H9 (cell line): ENCODE measurements at regions not wholly inside any gene's neighbourhood (a gene's known extent, or its start where the extent isn't known, plus 50 kb on each side); places are given as distances from the start of the nearest gene placed in this dataset.

Experiments used
- DNase-seq: peaks from one replicate; pipeline ENCODE4 v3.0.0-alpha.2; 2017
- H2AFZ ChIP-seq: one replicate; pipeline ENCODE4 v1.6.1; 2013; ENCODE audit warnings: mild to moderate bottlenecking, low read length, control low read depth, moderate library complexity
- H2AK5ac ChIP-seq: 2 replicates; pipeline ENCODE4 v1.6.1; 2013; ENCODE audit warnings: low read length, control low read depth, mixed read lengths; ENCODE audit not compliant: insufficient read length
- H2BK120ac ChIP-seq: one replicate; pipeline ENCODE4 v1.6.1; 2013; ENCODE audit warnings: low read depth, mild to moderate bottlenecking, low read length, control low read depth, inconsistent platforms; ENCODE audit not compliant: poor library complexity, severe bottlenecking
- H2BK12ac ChIP-seq: 2 replicates; pipeline ENCODE4 v1.6.1; 2013; ENCODE audit warnings: low read length, control low read depth, mixed read lengths, low read depth; ENCODE audit not compliant: insufficient read length
- H2BK15ac ChIP-seq: 2 replicates; pipeline ENCODE4 v1.6.1; 2013; ENCODE audit warnings: low read depth, low read length, control low read depth
- H2BK20ac ChIP-seq: one replicate; pipeline ENCODE4 v1.6.1; 2013; ENCODE audit warnings: low read depth, mild to moderate bottlenecking, low read length, control low read depth, inconsistent platforms; ENCODE audit not compliant: poor library complexity, severe bottlenecking
- H2BK5ac ChIP-seq: 2 replicates; pipeline ENCODE4 v1.6.1; 2013; ENCODE audit warnings: low read length, control low read depth, mixed read lengths; ENCODE audit not compliant: insufficient read length
- H3K14ac ChIP-seq: 2 replicates; pipeline ENCODE4 v1.6.1; 2013; ENCODE audit warnings: low read length, control low read depth; ENCODE audit not compliant: insufficient read depth
- H3K18ac ChIP-seq: 2 replicates; pipeline ENCODE4 v1.6.1; 2013; ENCODE audit warnings: low read depth, mild to moderate bottlenecking, mixed read lengths, low read length, control low read depth; ENCODE audit not compliant: insufficient read length
- H3K23ac ChIP-seq: 2 replicates; pipeline ENCODE4 v1.6.1; 2013; ENCODE audit warnings: low read length, control low read depth, mixed read lengths, low read depth; ENCODE audit not compliant: insufficient read length
- H3K23me2 ChIP-seq: 2 replicates; pipeline ENCODE4 v1.6.1; 2013; ENCODE audit warnings: low read depth, mild to moderate bottlenecking, mixed read lengths, low read length, control low read depth; ENCODE audit not compliant: insufficient read length, poor library complexity, severe bottlenecking
- H3K27ac ChIP-seq: 2 replicates; pipeline ENCODE4 v1.5.1; 2013; ENCODE audit warnings: low read length, control low read depth, mixed read lengths, low read depth; ENCODE audit not compliant: insufficient read length
- H3K27me3 ChIP-seq: 2 replicates; pipeline ENCODE4 v1.6.1; 2013; ENCODE audit warnings: low read length, control low read depth, inconsistent platforms; ENCODE audit not compliant: insufficient read depth
- H3K4ac ChIP-seq: 2 replicates; pipeline ENCODE4 v1.6.1; 2013; ENCODE audit warnings: low read depth, mild to moderate bottlenecking, control low read depth, inconsistent platforms, low read length, moderate library complexity
- H3K4me1 ChIP-seq: 2 replicates; pipeline ENCODE4 v1.6.1; 2013; ENCODE audit warnings: low read length, control low read depth, inconsistent platforms; ENCODE audit not compliant: insufficient read depth
- H3K4me2 ChIP-seq: 2 replicates; pipeline ENCODE4 v1.6.1; 2013; ENCODE audit warnings: low read length, control low read depth, mixed read lengths; ENCODE audit not compliant: insufficient read length, insufficient read depth
- H3K56ac ChIP-seq: 2 replicates; pipeline ENCODE4 v1.6.1; 2013; ENCODE audit warnings: low read depth, mild to moderate bottlenecking, mixed read lengths, low read length, control low read depth; ENCODE audit not compliant: insufficient read length
- H3K79me1 ChIP-seq: 2 replicates; pipeline ENCODE4 v1.6.1; 2013; ENCODE audit warnings: low read depth, mild to moderate bottlenecking, moderate library complexity, low read length, control low read depth, inconsistent platforms; ENCODE audit not compliant: insufficient read depth, poor library complexity, severe bottlenecking
- H3K79me2 ChIP-seq: 2 replicates; pipeline ENCODE4 v1.6.1; 2013; ENCODE audit warnings: low read length, control low read depth, inconsistent platforms; ENCODE audit not compliant: insufficient read depth
- H3K9ac ChIP-seq: 2 replicates; pipeline ENCODE4 v1.6.1; 2013; ENCODE audit warnings: low read length, control low read depth, mixed read lengths; ENCODE audit not compliant: insufficient read length; ENCODE audit errors: extremely low read depth
- H3K9me3 ChIP-seq: one replicate; pipeline ENCODE4 v1.6.1; 2013; ENCODE audit warnings: low read depth, low read length, inconsistent platforms; ENCODE audit not compliant: control insufficient read depth
- H3T11ph ChIP-seq: one replicate; pipeline ENCODE4 v1.6.1; 2013; ENCODE audit warnings: mild to moderate bottlenecking, low read length, control low read depth, inconsistent platforms
- H4K20me1 ChIP-seq: one replicate; pipeline ENCODE4 v1.6.1; 2013; ENCODE audit not compliant: control insufficient read depth, insufficient read length, insufficient read depth
- H4K5ac ChIP-seq: 2 replicates; pipeline ENCODE4 v1.6.1; 2013; ENCODE audit warnings: low read depth, mild to moderate bottlenecking, mixed read lengths, low read length, control low read depth; ENCODE audit not compliant: insufficient read length
- H4K8ac ChIP-seq: replicated peaks from 2 replicates; pipeline ENCODE4 v1.6.1; 2013; ENCODE audit warnings: low read length, control low read depth, mixed read lengths, low read depth; ENCODE audit not compliant: insufficient read length
- H4K91ac ChIP-seq: 2 replicates; pipeline ENCODE4 v1.6.1; 2013; ENCODE audit warnings: low read depth, mild to moderate bottlenecking, moderate library complexity, mixed read lengths, low read length, control low read depth; ENCODE audit not compliant: insufficient read length
- H3K27ac Mint-ChIP-seq, 3 experiments: 2 replicates in 2 of 3; 3 replicates in 1 of 3; pipeline ENCODE4 v1.8.0; 2020 to 2021; ENCODE audit warnings: mixed read lengths in 3 of 3, mild to moderate bottlenecking in 1 of 3, moderate library complexity in 1 of 3
- H3K27me3 Mint-ChIP-seq: 2 replicates; pipeline ENCODE4 v1.8.0; 2021; ENCODE audit warnings: low read depth, mild to moderate bottlenecking, moderate library complexity, mixed read lengths
- H3K36me3 Mint-ChIP-seq, 3 experiments: 2 replicates in 2 of 3; 3 replicates in 1 of 3; pipeline ENCODE4 v1.8.0; 2020 to 2021; ENCODE audit warnings: low read depth in 3 of 3, mixed read lengths in 3 of 3; ENCODE audit not compliant: insufficient read depth in 1 of 3
- H3K4me1 Mint-ChIP-seq, 2 experiments: 2 replicates each; pipeline ENCODE4 v1.8.0; 2020; ENCODE audit warnings: mixed read lengths in 2 of 2
- H3K4me3 Mint-ChIP-seq, 2 experiments: 2 replicates in 1 of 2; 3 replicates in 1 of 2; pipeline ENCODE4 v1.8.0; 2020 to 2021; ENCODE audit warnings: mild to moderate bottlenecking in 2 of 2, mixed read lengths in 2 of 2, moderate library complexity in 1 of 2
- H3K9me3 Mint-ChIP-seq, 2 experiments: 2 replicates in 1 of 2; 3 replicates in 1 of 2; pipeline ENCODE4 v1.8.0; 2020; ENCODE audit warnings: mild to moderate bottlenecking in 2 of 2, mixed read lengths in 2 of 2, moderate library complexity in 1 of 2
- CTCF ChIP-seq: fragments of 200-600 bp; sonication (generic); conservative IDR thresholded peaks from 3 replicates; pipeline ENCODE4 v1.8.0; 2021; ENCODE audit warnings: antibody characterized with exemption, mild to moderate bottlenecking
- WGBS: extraction: QIAGEN DNeasy Blood & Tissue Kit; methylation state at CpG from one replicate; pipeline ENCODE4 v1.1.7; 2013; ENCODE audit warnings: missing lambda C conversion rate, low lambda C conversion rate, mixed read lengths; ENCODE audit not compliant: insufficient read length; ENCODE audit errors: extremely low coverage; 5-methylcytosine and 5-hydroxymethylcytosine counted together

GRCh38 chr12:13474381-13474780 is 277.9 kb downstream of the EMP1 start:
- H2BK15ac ChIP-seq: no peak overlapping the region
- H4K20me1 ChIP-seq: no peaks in the 10 kb centered on the region
- Mint-ChIP-seq H3K4me1 (no peaks in the 10 kb centered on the region), H3K36me3 (no peaks in the 10 kb centered on the region), H3K27ac (no peak overlapping the region), H3K4me3 (no peak overlapping the region), H3K9me3 (no peaks in the 10 kb centered on the region), H3K27me3 (peaks cover 2% of the 10 kb centered on the region; the same call in 1 of the 2 replicates)
- H3K27ac ChIP-seq: no peak overlapping the region
- no peaks in the 10 kb centered on the region for H3K79me1 ChIP-seq
- H2BK5ac ChIP-seq: no peak overlapping the region
- H2BK20ac ChIP-seq: no peak overlapping the region
- no peak overlapping the region for H3K23ac ChIP-seq
- H3K14ac ChIP-seq: no peak overlapping the region
- H3K4ac ChIP-seq: no peak overlapping the region
- H2AFZ ChIP-seq: no peak overlapping the region
- no peak overlapping the region for H3K18ac ChIP-seq
- no peaks in the 10 kb centered on the region for H3K9me3 ChIP-seq
- DNase-seq: no peak
- H2AK5ac ChIP-seq: no peak overlapping the region
- TF ChIP-seq CTCF: no peak
- no peaks in the 10 kb centered on the region for H3K79me2 ChIP-seq
- WGBS: no CpG with 5 or more reads among the region's 1 CpG
- no peak overlapping the region for H3K9ac ChIP-seq
- H3K27me3 ChIP-seq: no peaks in the 10 kb centered on the region
- no peak overlapping the region for H3K4me2 ChIP-seq
- no peak overlapping the region for H4K8ac ChIP-seq
- H2BK120ac ChIP-seq: no peak overlapping the region
- H3T11ph ChIP-seq: no peak overlapping the region
- H2BK12ac ChIP-seq: no peak overlapping the region
- H3K23me2 ChIP-seq: no peaks in the 10 kb centered on the region
- H4K5ac ChIP-seq: no peak overlapping the region
- H4K91ac ChIP-seq: no peak overlapping the region
- H3K56ac ChIP-seq: no peak overlapping the region
- H3K4me1 ChIP-seq: no peaks in the 10 kb centered on the region
